ENCODE measurements at regions not wholly inside any gene's neighbourhood (a gene's known extent, or its start where the extent isn't known, plus 50 kb on each side); places are given as distances from the start of the nearest gene placed in this dataset.

DNA sequence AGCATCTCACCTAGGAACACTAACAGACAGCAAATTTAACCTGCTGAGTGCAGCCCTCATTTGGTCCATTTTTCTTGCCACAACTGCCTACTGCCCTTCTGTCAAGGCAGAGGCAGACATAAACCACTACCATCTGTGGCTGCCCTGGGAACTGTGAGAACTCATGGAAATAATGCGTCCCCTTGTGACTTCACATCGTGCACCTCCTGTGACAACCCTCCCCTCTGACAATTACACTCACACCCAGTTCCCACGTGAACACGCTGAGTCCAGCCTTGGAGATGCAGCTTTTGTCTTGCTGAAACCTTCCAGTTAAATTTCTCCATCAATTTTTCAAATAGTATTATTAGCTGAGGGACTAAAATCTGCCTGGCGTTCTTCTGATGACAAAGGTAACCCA lies 193.1 kb upstream of the KLF14 start:
- no peak for TF ChIP-seq POLR2AphosphoS5 (IDR thresholded peaks at IDR 0.05)
- TF ChIP-seq, protein P1, sequence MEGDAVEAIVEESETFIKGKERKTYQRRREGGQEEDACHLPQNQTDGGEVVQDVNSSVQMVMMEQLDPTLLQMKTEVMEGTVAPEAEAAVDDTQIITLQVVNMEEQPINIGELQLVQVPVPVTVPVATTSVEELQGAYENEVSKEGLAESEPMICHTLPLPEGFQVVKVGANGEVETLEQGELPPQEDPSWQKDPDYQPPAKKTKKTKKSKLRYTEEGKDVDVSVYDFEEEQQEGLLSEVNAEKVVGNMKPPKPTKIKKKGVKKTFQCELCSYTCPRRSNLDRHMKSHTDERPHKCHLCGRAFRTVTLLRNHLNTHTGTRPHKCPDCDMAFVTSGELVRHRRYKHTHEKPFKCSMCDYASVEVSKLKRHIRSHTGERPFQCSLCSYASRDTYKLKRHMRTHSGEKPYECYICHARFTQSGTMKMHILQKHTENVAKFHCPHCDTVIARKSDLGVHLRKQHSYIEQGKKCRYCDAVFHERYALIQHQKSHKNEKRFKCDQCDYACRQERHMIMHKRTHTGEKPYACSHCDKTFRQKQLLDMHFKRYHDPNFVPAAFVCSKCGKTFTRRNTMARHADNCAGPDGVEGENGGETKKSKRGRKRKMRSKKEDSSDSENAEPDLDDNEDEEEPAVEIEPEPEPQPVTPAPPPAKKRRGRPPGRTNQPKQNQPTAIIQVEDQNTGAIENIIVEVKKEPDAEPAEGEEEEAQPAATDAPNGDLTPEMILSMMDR (IDR thresholded peaks at IDR 0.05), result no peak
- TF ChIP-seq POLR2A (IDR thresholded peaks at IDR 0.05), result no peak

All from sigmoid colon (tissue), 4 donors.